ENCODE measurements at regions not wholly inside any gene's neighbourhood (a gene's known extent, or its start where the extent isn't known, plus 50 kb on each side); places are given as distances from the start of the nearest gene placed in this dataset.

- TF ChIP-seq FOXK2 (IDR thresholded peaks at IDR 0.05): no peak
- no peak for TF ChIP-seq SP1 (IDR thresholded peaks at IDR 0.05)
- TF ChIP-seq FOXA1 (IDR thresholded peaks at IDR 0.05): no peak
- no peak for TF ChIP-seq FOXM1 (IDR thresholded peaks at IDR 0.05; ENCODE audit: borderline replicate concordance)
- TF ChIP-seq NFRKB (IDR thresholded peaks at IDR 0.05): no peak
- TF ChIP-seq ARNT (IDR thresholded peaks at IDR 0.05): no peak
- TF ChIP-seq ZNF384 (IDR thresholded peaks at IDR 0.05): no peak
- no peak for TF ChIP-seq BHLHE40 (IDR thresholded peaks at IDR 0.05; ENCODE audit: borderline replicate concordance)
- TF ChIP-seq L3MBTL2 (conservative IDR thresholded peaks at IDR 0.05): no peak
- TF ChIP-seq ELF4 (IDR thresholded peaks at IDR 0.05): no peak
- no peak for TF ChIP-seq LEF1 (IDR thresholded peaks at IDR 0.05; ENCODE audit: borderline replicate concordance)
- TF ChIP-seq SUZ12 (IDR thresholded peaks at IDR 0.05): no peak
Observed at GRCh38 chr3:64741341-64741740, 53.5 kb upstream of the ADAMTS9 start.

Data from HEK293T (cell line).